H1 (cell line): ENCODE measurements at regions not wholly inside any gene's neighbourhood (a gene's known extent, or its start where the extent isn't known, plus 50 kb on each side); places are given as distances from the start of the nearest gene placed in this dataset.

Experiments
- BRCA1 ChIP-seq: IDR thresholded peaks from 2 replicates; pipeline ENCODE4 v1.6.1; 2012; ENCODE audit warnings: low read depth, low read length, improper control_type of control experiment
- CBX5 ChIP-seq: fragments of 300-800, 300-1000 bp; sonication (generic); IDR thresholded peaks from 2 replicates; pipeline ENCODE4 v1.7.1; 2016; ENCODE audit warnings: antibody characterized with exemption, low read length, low read depth
- CHD2 ChIP-seq: IDR thresholded peaks from 2 replicates; pipeline ENCODE4 v1.6.1; 2012; ENCODE audit warnings: low read length, improper control_type of control experiment
- FOSL1 ChIP-seq: IDR thresholded peaks from 2 replicates; pipeline ENCODE4 v1.6.1; 2011; ENCODE audit warnings: mild to moderate bottlenecking, low read depth, low read length, moderate library complexity; ENCODE audit not compliant: insufficient read depth
- POLR2AphosphoS5 ChIP-seq: IDR thresholded peaks from 2 replicates; pipeline ENCODE4 v1.6.1; 2011; ENCODE audit warnings: low read depth, low read length
- RNF2 ChIP-seq: fragments of 200-900, 300-1000 bp; sonication (generic); IDR thresholded peaks from 2 replicates; pipeline ENCODE4 v1.7.1; 2016; ENCODE audit warnings: borderline replicate concordance, low read depth, mild to moderate bottlenecking, antibody characterized with exemption, low read length; ENCODE audit not compliant: poor library complexity, severe bottlenecking; ENCODE audit errors: missing control alignments
- TAF1 ChIP-seq: IDR thresholded peaks from 2 replicates; pipeline ENCODE4 v1.6.1; 2011; ENCODE audit warnings: mild to moderate bottlenecking, low read depth, low read length
- TCF12 ChIP-seq: IDR thresholded peaks from 2 replicates; pipeline ENCODE4 v1.6.1; 2011; ENCODE audit warnings: low read depth, mild to moderate bottlenecking, low read length
- ZNF274 ChIP-seq: IDR thresholded peaks from 2 replicates; pipeline ENCODE4 v1.7.0; 2012; ENCODE audit warnings: low read length, borderline replicate concordance; ENCODE audit errors: extremely low read depth
- TF ChIP-seq, protein P1 (sequence below): fragments of 300-600 bp; sonication (generic); IDR thresholded peaks from 2 replicates; pipeline ENCODE4 v1.7.1; 2012; ENCODE audit warnings: low read length, moderate library complexity, mild to moderate bottlenecking, inconsistent platforms; ENCODE audit not compliant: insufficient replicate concordance
- TF ChIP-seq, protein P2 (sequence below): IDR thresholded peaks from 2 replicates; pipeline ENCODE4 v1.6.1; 2012; ENCODE audit warnings: low read length, inconsistent platforms

DNA sequence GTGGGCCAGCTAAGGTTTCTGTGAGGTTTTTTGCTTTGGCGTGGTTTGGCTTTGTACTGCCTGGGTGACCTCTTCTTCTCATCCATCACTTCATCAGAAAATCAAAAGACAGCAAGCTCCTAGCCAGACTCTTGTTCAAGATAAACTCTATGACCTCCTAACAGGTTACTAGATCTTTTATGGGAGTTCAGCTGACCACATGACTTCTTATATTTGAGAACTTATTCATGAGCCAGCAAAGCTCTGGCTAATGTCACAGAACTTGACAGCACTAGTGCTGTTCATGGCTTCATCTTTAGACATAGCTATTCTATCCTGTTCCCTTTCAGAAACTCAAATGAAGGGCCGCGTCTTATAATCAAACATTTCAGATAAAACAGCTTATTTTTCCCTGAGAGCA, 527.1 kb upstream of the GOLIM4 start (continued):
- TF ChIP-seq, protein P1, sequence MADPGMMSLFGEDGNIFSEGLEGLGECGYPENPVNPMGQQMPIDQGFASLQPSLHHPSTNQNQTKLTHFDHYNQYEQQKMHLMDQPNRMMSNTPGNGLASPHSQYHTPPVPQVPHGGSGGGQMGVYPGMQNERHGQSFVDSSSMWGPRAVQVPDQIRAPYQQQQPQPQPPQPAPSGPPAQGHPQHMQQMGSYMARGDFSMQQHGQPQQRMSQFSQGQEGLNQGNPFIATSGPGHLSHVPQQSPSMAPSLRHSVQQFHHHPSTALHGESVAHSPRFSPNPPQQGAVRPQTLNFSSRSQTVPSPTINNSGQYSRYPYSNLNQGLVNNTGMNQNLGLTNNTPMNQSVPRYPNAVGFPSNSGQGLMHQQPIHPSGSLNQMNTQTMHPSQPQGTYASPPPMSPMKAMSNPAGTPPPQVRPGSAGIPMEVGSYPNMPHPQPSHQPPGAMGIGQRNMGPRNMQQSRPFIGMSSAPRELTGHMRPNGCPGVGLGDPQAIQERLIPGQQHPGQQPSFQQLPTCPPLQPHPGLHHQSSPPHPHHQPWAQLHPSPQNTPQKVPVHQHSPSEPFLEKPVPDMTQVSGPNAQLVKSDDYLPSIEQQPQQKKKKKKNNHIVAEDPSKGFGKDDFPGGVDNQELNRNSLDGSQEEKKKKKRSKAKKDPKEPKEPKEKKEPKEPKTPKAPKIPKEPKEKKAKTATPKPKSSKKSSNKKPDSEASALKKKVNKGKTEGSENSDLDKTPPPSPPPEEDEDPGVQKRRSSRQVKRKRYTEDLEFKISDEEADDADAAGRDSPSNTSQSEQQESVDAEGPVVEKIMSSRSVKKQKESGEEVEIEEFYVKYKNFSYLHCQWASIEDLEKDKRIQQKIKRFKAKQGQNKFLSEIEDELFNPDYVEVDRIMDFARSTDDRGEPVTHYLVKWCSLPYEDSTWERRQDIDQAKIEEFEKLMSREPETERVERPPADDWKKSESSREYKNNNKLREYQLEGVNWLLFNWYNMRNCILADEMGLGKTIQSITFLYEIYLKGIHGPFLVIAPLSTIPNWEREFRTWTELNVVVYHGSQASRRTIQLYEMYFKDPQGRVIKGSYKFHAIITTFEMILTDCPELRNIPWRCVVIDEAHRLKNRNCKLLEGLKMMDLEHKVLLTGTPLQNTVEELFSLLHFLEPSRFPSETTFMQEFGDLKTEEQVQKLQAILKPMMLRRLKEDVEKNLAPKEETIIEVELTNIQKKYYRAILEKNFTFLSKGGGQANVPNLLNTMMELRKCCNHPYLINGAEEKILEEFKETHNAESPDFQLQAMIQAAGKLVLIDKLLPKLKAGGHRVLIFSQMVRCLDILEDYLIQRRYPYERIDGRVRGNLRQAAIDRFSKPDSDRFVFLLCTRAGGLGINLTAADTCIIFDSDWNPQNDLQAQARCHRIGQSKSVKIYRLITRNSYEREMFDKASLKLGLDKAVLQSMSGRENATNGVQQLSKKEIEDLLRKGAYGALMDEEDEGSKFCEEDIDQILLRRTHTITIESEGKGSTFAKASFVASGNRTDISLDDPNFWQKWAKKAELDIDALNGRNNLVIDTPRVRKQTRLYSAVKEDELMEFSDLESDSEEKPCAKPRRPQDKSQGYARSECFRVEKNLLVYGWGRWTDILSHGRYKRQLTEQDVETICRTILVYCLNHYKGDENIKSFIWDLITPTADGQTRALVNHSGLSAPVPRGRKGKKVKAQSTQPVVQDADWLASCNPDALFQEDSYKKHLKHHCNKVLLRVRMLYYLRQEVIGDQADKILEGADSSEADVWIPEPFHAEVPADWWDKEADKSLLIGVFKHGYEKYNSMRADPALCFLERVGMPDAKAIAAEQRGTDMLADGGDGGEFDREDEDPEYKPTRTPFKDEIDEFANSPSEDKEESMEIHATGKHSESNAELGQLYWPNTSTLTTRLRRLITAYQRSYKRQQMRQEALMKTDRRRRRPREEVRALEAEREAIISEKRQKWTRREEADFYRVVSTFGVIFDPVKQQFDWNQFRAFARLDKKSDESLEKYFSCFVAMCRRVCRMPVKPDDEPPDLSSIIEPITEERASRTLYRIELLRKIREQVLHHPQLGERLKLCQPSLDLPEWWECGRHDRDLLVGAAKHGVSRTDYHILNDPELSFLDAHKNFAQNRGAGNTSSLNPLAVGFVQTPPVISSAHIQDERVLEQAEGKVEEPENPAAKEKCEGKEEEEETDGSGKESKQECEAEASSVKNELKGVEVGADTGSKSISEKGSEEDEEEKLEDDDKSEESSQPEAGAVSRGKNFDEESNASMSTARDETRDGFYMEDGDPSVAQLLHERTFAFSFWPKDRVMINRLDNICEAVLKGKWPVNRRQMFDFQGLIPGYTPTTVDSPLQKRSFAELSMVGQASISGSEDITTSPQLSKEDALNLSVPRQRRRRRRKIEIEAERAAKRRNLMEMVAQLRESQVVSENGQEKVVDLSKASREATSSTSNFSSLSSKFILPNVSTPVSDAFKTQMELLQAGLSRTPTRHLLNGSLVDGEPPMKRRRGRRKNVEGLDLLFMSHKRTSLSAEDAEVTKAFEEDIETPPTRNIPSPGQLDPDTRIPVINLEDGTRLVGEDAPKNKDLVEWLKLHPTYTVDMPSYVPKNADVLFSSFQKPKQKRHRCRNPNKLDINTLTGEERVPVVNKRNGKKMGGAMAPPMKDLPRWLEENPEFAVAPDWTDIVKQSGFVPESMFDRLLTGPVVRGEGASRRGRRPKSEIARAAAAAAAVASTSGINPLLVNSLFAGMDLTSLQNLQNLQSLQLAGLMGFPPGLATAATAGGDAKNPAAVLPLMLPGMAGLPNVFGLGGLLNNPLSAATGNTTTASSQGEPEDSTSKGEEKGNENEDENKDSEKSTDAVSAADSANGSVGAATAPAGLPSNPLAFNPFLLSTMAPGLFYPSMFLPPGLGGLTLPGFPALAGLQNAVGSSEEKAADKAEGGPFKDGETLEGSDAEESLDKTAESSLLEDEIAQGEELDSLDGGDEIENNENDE, result no peak
- no peak for TF ChIP-seq FOSL1
- no peak for TF ChIP-seq TAF1
- TF ChIP-seq, protein P2, sequence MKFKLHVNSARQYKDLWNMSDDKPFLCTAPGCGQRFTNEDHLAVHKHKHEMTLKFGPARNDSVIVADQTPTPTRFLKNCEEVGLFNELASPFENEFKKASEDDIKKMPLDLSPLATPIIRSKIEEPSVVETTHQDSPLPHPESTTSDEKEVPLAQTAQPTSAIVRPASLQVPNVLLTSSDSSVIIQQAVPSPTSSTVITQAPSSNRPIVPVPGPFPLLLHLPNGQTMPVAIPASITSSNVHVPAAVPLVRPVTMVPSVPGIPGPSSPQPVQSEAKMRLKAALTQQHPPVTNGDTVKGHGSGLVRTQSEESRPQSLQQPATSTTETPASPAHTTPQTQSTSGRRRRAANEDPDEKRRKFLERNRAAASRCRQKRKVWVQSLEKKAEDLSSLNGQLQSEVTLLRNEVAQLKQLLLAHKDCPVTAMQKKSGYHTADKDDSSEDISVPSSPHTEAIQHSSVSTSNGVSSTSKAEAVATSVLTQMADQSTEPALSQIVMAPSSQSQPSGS, result no peak
- no peak for TF ChIP-seq CBX5
- TF ChIP-seq RNF2, result no peak
- no peak for TF ChIP-seq ZNF274
- TF ChIP-seq POLR2AphosphoS5, result no peak
- no peak for TF ChIP-seq BRCA1
- no peak for TF ChIP-seq CHD2
- no peak for TF ChIP-seq TCF12
- TF ChIP-seq, all 59 proteins: peak for 0
